Cardiac fibroblast (primary cell): ENCODE measurements at regions not wholly inside any gene's neighbourhood (a gene's known extent, or its start where the extent isn't known, plus 50 kb on each side); places are given as distances from the start of the nearest gene placed in this dataset.

Source experiments
- DNase-seq, 2 donors: peaks; one replicate each; pipeline versions ENCODE4 v3.0.0 to v3.0.0-alpha.2; 2010; ENCODE audit warnings: low read depth in 2 of 2
- H3K4me3 ChIP-seq, 2 donors: replicated peaks in 1 of 2; 1 replicate in 1 of 2; 2 replicates in 1 of 2; pipeline ENCODE4 v1.5.1; 2011; ENCODE audit warnings: low read depth in 2 of 2, low read length in 2 of 2, mild to moderate bottlenecking in 2 of 2, moderate library complexity in 1 of 2
- CTCF ChIP-seq: IDR thresholded peaks from one replicate; pipeline ENCODE4 v1.5.1; 2011; ENCODE audit warnings: low read depth, mild to moderate bottlenecking, low read length, inconsistent platforms

GRCh38 chr6:54602591-54602990, 244.0 kb upstream of the FAM83B start:
- DNase-seq: no peak
- H3K4me3 ChIP-seq: no peak overlapping the region
- no peak for TF ChIP-seq CTCF

GRCh38 chr6:54609981-54610380, 236.6 kb upstream of the FAM83B start:
- TF ChIP-seq CTCF: no peak
- H3K4me3 ChIP-seq: no peak overlapping the region
- DNase-seq: no peak

- no peak for DNase-seq
- H3K4me3 ChIP-seq: no peak overlapping the region
- TF ChIP-seq CTCF: no peak
Observed at GRCh38 chr6:54613596-54613995, 233.0 kb upstream of the FAM83B start.

GRCh38 chr6:54614499-54615195, 231.9 kb upstream of the FAM83B start:
- TF ChIP-seq CTCF: no peak
- H3K4me3 ChIP-seq: no peak overlapping the region
- DNase-seq: no peak

- DNase-seq: peak; percentile 64 to 75
- TF ChIP-seq CTCF: no peak
- H3K4me3 ChIP-seq: no peak overlapping the region
Observed at GRCh38 chr6:54617730-54618129, 228.8 kb upstream of the FAM83B start.

- no peak overlapping the region for H3K4me3 ChIP-seq
- no peak for TF ChIP-seq CTCF
- DNase-seq: no peak
Observed at GRCh38 chr6:54618572-54618971, 228.0 kb upstream of the FAM83B start.

GRCh38 chr6:54619102-54619501, 227.5 kb upstream of the FAM83B start:
- H3K4me3 ChIP-seq: no peak overlapping the region
- no peak for DNase-seq
- TF ChIP-seq CTCF: no peak
